CD4-positive, alpha-beta T cell treated with Interleukin-15 for 4 hours (primary cell): ENCODE measurements at regions not wholly inside any gene's neighbourhood (a gene's known extent, or its start where the extent isn't known, plus 50 kb on each side); places are given as distances from the start of the nearest gene placed in this dataset.
"Not testable (repeated sequence)": the region's sequence is repeated elsewhere in the genome, so short reads cannot be mapped to it uniquely, and the experiment has no call there.

Experiments used
- DNase-seq: peaks from one replicate; pipeline ENCODE4 v3.0.0-alpha.2; 2020; ENCODE audit warnings: low spot score

- DNase-seq: no peak
These were observed 147.1 kb upstream of the IGFBP3 start for GRCh38 chr7:46068159-46068558.

- no peak for DNase-seq
These were observed 138.4 kb upstream of the IGFBP3 start for GRCh38 chr7:46059308-46060020.

- DNase-seq: no peak
These were observed 137.2 kb upstream of the IGFBP3 start for GRCh38 chr7:46058086-46058823.

GRCh38 chr7:46054915-46055314 lies 133.8 kb upstream of the IGFBP3 start:
- DNase-seq: no peak

GRCh38 chr7:46054272-46054671 lies 133.2 kb upstream of the IGFBP3 start:
- no peak for DNase-seq

- no peak for DNase-seq
These were observed 126.5 kb upstream of the IGFBP3 start for GRCh38 chr7:46047581-46047980.

- DNase-seq: not testable (repeated sequence)
These were observed 122.3 kb upstream of the IGFBP3 start for GRCh38 chr7:46043338-46043737.

- not testable (repeated sequence) for DNase-seq
These were observed 118.7 kb upstream of the IGFBP3 start for GRCh38 chr7:46039813-46040212.

- DNase-seq: no peak
These were observed 114.1 kb upstream of the IGFBP3 start for GRCh38 chr7:46035166-46035565.

GRCh38 chr7:46034056-46034768 lies 113.1 kb upstream of the IGFBP3 start:
- DNase-seq: no peak

GRCh38 chr7:46033592-46033991 lies 112.5 kb upstream of the IGFBP3 start:
- DNase-seq: no peak

- no peak for DNase-seq
These were observed 111.9 kb upstream of the IGFBP3 start for GRCh38 chr7:46032942-46033341.

- no peak for DNase-seq
These were observed 111.3 kb upstream of the IGFBP3 start for GRCh38 chr7:46032353-46032752.

GRCh38 chr7:46029111-46029704 lies 108.1 kb upstream of the IGFBP3 start:
- DNase-seq: no peak

GRCh38 chr7:46028246-46028645 lies 107.2 kb upstream of the IGFBP3 start:
- no peak for DNase-seq

- DNase-seq: no peak
These were observed 105.7 kb upstream of the IGFBP3 start for GRCh38 chr7:46026741-46027140.

GRCh38 chr7:46024263-46024916 lies 103.3 kb upstream of the IGFBP3 start:
- no peak for DNase-seq

GRCh38 chr7:46022397-46022796 lies 101.3 kb upstream of the IGFBP3 start:
- DNase-seq: no peak

- DNase-seq: no peak
These were observed 94.2 kb upstream of the IGFBP3 start for GRCh38 chr7:46015107-46015868.

GRCh38 chr7:46011501-46011900 lies 90.4 kb upstream of the IGFBP3 start:
- no peak for DNase-seq

- DNase-seq: no peak
These were observed 90.0 kb upstream of the IGFBP3 start for GRCh38 chr7:46011059-46011458.
